HG02938 (cell line): ENCODE measurements at regions not wholly inside any gene's neighbourhood (a gene's known extent, or its start where the extent isn't known, plus 50 kb on each side); places are given as distances from the start of the nearest gene placed in this dataset.

Source experiments
- ATAC-seq: cut with Tn5 transposase; IDR thresholded peaks from one replicate; pipeline ENCODE4 v1.9.1; 2021; ENCODE audit warnings: mild to moderate bottlenecking, moderate library complexity; ENCODE audit not compliant: unreplicated experiment

DNA sequence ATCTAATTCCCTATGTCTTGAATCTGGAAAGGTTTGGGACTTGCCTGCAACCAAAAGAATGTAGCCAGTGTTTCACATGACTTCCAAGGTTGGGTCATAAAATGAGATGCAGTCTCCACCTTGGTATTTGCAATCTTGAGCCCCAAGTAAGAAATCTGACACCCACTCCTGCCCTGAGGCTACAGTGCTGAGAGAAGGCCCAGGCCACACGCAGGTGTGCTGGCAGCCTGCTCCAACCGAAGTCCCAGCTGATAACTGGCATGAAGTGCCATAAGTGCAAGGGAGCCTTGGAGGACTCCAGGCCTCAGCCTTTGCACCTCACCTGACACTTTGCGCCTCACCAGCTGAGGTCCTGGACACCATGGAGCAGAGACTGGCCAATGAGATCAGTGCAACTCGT, 182.7 kb downstream of the ANAPC1 start:
- no peak for ATAC-seq

DNA sequence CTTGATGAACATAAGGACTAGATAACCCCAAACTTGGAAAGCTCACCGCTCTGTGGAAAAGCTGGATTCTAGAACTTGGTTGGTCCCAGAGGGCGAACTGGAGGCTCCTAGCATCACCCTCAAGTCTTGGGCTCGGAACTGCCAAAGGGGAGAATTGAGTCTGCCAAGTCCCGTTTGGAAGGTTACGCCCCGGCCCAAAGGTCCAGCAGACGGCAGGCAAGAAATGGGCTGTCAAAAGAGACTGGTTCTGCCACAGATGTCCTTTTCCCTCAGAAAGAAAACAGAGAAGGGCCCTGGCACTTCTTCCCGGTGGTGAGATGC, 182.2 kb downstream of the ANAPC1 start:
- no peak for ATAC-seq

DNA sequence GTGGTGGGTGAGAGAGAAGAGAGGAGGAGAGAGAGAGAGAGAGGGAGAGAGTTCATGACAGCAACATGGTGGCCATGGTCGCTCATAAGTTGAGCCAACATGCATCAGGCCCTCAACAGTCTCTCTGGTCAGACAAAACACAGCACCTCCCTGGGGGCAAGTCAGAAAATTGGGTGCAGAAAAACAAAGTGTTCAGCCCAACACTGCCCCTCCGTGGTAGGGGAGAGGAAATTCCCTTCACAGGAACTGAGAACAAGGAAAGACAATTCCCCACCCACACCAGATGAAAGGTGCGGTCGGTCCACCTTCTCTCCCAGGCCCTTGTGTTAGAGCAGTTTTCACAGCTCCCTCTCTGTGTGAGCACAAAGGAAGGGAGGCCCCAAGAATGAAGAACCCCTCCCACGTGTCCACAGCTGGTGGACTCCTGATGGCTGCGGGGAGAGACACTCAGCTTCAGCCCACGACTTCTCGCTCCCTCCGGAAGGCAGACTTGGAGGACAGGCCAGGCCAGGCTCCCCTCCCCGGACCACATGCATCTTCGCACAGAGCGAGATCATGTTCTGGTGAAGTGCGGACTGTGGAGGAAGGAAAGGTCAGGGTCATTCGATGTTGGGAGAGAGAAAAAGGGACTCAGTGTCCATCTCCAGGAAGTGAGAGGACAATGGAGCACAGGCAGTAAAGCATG, 181.7 kb downstream of the ANAPC1 start:
- no peak for ATAC-seq

- ATAC-seq, result no peak
Observed at GRCh38 chr2:111702804-111703196, 181.2 kb downstream of the ANAPC1 start.

DNA sequence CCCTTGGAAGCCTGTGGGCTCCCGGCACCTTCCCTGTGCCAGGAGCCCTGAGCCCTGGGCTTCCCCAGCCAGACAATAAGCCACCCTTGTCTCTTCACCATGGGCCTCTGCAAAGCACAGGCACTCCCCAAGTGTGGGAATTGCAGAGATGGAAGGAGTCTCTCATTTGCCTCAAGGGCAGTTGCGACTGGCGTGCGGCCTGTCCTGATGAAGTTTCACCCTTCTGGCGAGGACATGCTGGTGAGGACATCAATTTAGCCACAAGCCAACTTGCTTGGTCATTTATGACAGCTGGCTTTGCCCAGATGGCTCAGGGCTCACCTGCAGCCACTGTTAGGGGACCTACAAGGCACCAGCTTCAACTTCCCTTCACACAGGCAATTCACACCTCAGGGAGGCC, 180.2 kb downstream of the ANAPC1 start:
- ATAC-seq, result no peak

DNA sequence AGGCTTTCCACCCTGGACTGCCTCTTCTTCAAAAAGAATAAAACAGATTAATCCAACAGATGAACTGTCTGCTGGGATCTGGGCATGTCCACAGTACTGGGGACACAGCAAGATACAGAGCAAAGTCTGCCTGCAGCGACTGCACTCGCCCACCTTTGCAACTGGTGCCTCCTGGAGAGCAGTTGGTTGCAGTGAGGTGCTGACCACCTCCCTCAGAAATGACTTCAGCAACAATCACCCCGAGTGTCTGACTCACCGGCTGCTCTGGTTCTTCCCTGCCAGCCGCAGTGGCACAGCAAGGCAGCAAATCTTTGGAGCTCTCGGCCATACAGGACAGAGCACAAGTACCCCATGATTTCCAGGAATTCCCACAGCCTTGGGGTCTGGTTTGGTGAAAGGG, 179.7 kb downstream of the ANAPC1 start:
- no peak for ATAC-seq

DNA sequence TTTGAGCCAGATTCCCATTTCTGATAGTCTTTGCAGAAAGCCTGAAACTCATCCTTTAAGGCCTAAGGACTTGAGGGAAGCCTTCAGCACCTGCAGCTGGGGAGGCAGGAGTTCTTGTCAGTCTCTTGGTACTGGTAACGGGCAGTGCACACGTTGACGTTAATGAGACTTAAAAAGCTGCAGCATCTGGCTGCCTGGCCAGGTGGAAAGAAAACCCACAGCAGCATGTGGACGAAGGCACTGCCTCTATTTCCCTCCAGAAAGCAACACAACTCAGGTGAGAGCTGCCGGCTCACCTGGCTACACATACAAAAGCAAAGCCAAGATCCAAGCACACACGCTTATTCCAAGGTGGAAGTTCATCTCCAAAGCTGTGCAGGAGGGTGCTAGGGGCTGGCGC, 178.8 kb downstream of the ANAPC1 start:
- ATAC-seq, result no peak

- ATAC-seq, result peak; percentile 83
Observed at GRCh38 chr2:111705711-111706336, 178.2 kb downstream of the ANAPC1 start.

- ATAC-seq, result no peak
Observed at GRCh38 chr2:111706481-111707001, 177.5 kb downstream of the ANAPC1 start.

DNA sequence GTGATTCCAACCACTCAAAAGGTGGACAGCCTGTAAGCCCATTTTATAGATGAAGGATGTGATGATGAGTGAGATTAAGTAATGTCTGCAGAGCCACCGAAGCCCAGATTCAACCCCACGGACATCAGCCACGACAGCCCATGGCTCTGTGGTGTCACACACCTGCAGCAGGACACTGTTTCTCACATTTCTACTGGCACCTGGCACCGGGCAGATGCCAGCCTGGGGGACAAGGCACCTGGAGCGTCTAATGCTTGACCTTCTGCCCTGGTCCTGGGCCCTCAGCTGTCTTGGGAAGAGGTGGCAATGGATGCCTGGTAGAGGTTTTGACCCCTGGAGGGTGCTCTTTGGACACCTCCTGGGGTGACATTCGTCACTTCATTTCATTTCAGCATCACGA, 176.3 kb downstream of the ANAPC1 start:
- no peak for ATAC-seq

- no peak for ATAC-seq
Observed at GRCh38 chr2:111708476-111709180, 175.4 kb downstream of the ANAPC1 start.

- ATAC-seq, result no peak
Observed at GRCh38 chr2:111709321-111709720, 174.7 kb downstream of the ANAPC1 start.

DNA sequence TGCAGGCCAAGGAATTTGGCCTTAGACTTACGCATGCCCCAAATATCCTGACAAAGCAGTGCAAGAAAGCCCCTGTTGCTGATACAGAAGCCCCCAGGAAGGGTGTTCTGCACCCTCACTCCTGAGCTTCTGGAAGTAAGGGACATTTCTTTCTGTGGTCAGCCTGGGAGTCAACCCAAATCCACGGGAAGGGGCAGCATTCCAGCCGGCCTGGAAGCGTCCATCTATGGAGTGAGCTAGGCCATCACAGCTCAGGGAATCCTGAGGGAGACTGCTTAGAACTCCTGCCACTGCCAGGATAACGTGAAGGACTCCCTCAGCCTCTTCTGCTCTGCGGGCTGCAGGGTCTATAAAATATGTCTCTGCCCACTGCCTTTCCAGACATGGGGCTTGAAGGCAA, 173.9 kb downstream of the ANAPC1 start:
- no peak for ATAC-seq

GRCh38 chr2:111710613-111711012, 173.4 kb downstream of the ANAPC1 start:
- no peak for ATAC-seq

- no peak for ATAC-seq
Observed at GRCh38 chr2:111711270-111711669, 172.7 kb downstream of the ANAPC1 start.

GRCh38 chr2:111712361-111712760, 171.6 kb downstream of the ANAPC1 start:
- ATAC-seq, result no peak

DNA sequence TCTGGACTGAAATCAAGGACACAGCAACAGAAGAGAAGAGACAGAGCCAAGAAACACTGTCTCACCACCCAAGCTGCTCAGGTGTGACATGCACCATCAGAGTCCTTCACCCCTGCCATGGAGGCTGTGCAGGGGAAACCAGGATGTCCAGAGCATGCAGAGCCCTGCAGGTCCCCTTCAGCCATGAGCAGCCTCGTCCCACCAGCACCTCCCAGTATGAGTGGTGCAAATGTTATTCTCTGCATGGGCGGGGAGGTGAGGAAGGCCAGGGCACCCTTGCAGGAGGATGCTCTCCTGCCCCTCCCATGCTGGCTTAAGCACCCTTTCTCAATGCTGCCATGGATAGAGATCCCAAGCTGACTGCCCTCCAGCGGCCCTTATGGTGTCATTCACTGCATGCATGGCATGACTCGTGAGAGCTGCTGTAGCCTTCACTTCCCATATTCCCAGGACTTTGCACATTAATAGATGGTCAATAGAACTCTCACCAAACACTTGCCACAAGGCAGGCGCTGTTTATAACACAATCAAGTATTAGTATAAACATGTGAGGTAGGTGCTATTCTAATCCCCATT, 171.0 kb downstream of the ANAPC1 start:
- no peak for ATAC-seq

DNA sequence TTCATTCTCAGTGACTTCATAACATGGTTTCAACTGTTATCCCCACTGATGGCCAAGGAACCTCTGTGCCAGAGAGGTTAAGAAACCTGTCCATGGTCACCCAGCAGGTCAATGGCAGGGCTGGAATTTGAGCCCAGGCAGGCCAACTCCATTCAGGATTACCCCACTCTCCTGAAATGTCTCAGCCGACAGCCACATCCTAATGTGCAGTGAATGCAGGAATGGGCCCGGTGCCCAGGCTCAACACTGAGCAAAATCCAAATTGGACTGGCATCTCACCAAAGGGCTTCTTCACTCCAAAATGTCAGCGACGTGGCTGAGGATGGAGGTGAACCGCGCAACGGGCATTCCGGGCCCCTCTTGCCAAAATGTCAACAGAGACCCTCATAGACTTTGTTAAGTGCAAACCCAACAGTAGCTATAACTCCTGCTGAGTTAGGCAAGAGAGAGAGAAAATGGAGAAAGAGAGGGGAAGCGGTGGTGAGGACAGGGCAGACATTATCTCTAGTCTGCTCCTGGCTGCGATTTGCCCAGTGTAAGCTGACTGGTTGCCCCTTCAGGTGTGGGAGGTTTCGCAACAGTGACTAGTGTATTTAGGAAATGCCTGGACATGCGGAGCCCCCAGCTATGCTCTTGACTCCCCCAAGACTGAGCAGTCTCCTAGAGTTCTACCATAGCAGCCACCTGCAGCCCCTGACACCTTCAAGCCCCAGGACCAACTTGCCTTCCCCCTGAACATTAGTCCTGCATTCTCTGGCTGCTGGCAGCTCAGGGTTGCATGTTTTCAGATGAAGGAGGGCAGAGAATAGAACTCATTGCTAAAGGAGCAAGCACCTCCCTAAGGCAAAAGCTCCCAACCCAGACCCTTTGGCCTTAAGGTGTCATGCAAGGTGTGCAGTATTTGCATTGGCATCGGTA, 167.7 kb downstream of the ANAPC1 start:
- no peak for ATAC-seq

DNA sequence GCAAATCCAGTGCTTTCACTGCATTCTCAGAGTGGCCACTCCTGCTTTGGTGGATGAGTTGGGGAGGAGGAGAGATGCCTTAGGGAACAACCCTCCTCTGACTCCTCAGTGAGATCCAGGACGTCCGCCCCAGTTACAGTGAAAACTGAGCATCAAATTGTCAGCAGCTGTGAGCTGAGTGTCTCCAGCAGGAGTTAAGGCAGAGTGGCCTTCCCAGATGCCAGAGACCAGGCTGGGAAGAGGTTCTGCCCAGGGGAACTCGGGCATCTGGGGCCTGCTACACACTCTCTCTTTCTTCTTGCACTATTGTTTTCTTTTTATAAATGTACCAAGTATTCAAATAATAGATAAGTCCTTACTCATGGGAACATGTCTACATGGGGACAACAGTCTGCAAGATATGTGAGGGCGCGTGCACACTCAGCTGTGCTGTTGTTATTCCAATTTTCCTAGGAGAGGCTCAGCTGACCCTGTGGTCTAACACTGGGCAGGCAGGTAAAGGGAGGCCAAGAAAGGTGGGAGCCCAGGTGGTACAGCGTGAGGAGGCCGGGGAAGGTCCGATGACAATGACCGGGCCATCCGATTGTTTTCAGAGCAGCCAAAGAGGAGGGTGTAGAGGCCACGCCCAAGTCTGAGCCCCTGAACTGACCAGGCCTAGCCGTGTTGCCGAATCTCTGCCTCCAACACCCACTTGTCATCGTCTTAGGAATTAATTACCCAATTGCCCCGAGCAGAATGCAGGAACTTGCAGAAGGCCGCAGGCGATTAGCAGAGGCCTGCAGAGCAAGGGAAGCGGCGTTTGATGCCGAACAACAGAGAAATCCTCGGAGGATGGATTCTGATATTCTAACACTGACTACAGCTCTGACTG, 166.9 kb downstream of the ANAPC1 start:
- no peak for ATAC-seq
